H9 (cell line): ENCODE measurements at regions not wholly inside any gene's neighbourhood (a gene's known extent, or its start where the extent isn't known, plus 50 kb on each side); places are given as distances from the start of the nearest gene placed in this dataset.

ENCODE experiments used
- DNase-seq: peaks from one replicate; pipeline ENCODE4 v3.0.0-alpha.2; 2017
- H2AFZ ChIP-seq: one replicate; pipeline ENCODE4 v1.6.1; 2013; ENCODE audit warnings: mild to moderate bottlenecking, low read length, control low read depth, moderate library complexity
- H2AK5ac ChIP-seq: 2 replicates; pipeline ENCODE4 v1.6.1; 2013; ENCODE audit warnings: low read length, control low read depth, mixed read lengths; ENCODE audit not compliant: insufficient read length
- H2BK120ac ChIP-seq: one replicate; pipeline ENCODE4 v1.6.1; 2013; ENCODE audit warnings: low read depth, mild to moderate bottlenecking, low read length, control low read depth, inconsistent platforms; ENCODE audit not compliant: poor library complexity, severe bottlenecking
- H2BK12ac ChIP-seq: 2 replicates; pipeline ENCODE4 v1.6.1; 2013; ENCODE audit warnings: low read length, control low read depth, mixed read lengths, low read depth; ENCODE audit not compliant: insufficient read length
- H2BK15ac ChIP-seq: 2 replicates; pipeline ENCODE4 v1.6.1; 2013; ENCODE audit warnings: low read depth, low read length, control low read depth
- H2BK20ac ChIP-seq: one replicate; pipeline ENCODE4 v1.6.1; 2013; ENCODE audit warnings: low read depth, mild to moderate bottlenecking, low read length, control low read depth, inconsistent platforms; ENCODE audit not compliant: poor library complexity, severe bottlenecking
- H2BK5ac ChIP-seq: 2 replicates; pipeline ENCODE4 v1.6.1; 2013; ENCODE audit warnings: low read length, control low read depth, mixed read lengths; ENCODE audit not compliant: insufficient read length
- H3K14ac ChIP-seq: 2 replicates; pipeline ENCODE4 v1.6.1; 2013; ENCODE audit warnings: low read length, control low read depth; ENCODE audit not compliant: insufficient read depth
- H3K18ac ChIP-seq: 2 replicates; pipeline ENCODE4 v1.6.1; 2013; ENCODE audit warnings: low read depth, mild to moderate bottlenecking, mixed read lengths, low read length, control low read depth; ENCODE audit not compliant: insufficient read length
- H3K23ac ChIP-seq: 2 replicates; pipeline ENCODE4 v1.6.1; 2013; ENCODE audit warnings: low read length, control low read depth, mixed read lengths, low read depth; ENCODE audit not compliant: insufficient read length
- H3K23me2 ChIP-seq: 2 replicates; pipeline ENCODE4 v1.6.1; 2013; ENCODE audit warnings: low read depth, mild to moderate bottlenecking, mixed read lengths, low read length, control low read depth; ENCODE audit not compliant: insufficient read length, poor library complexity, severe bottlenecking
- H3K27ac ChIP-seq: 2 replicates; pipeline ENCODE4 v1.5.1; 2013; ENCODE audit warnings: low read length, control low read depth, mixed read lengths, low read depth; ENCODE audit not compliant: insufficient read length
- H3K27me3 ChIP-seq: 2 replicates; pipeline ENCODE4 v1.6.1; 2013; ENCODE audit warnings: low read length, control low read depth, inconsistent platforms; ENCODE audit not compliant: insufficient read depth
- H3K4ac ChIP-seq: 2 replicates; pipeline ENCODE4 v1.6.1; 2013; ENCODE audit warnings: low read depth, mild to moderate bottlenecking, control low read depth, inconsistent platforms, low read length, moderate library complexity
- H3K4me1 ChIP-seq: 2 replicates; pipeline ENCODE4 v1.6.1; 2013; ENCODE audit warnings: low read length, control low read depth, inconsistent platforms; ENCODE audit not compliant: insufficient read depth
- H3K4me2 ChIP-seq: 2 replicates; pipeline ENCODE4 v1.6.1; 2013; ENCODE audit warnings: low read length, control low read depth, mixed read lengths; ENCODE audit not compliant: insufficient read length, insufficient read depth
- H3K56ac ChIP-seq: 2 replicates; pipeline ENCODE4 v1.6.1; 2013; ENCODE audit warnings: low read depth, mild to moderate bottlenecking, mixed read lengths, low read length, control low read depth; ENCODE audit not compliant: insufficient read length
- H3K79me1 ChIP-seq: 2 replicates; pipeline ENCODE4 v1.6.1; 2013; ENCODE audit warnings: low read depth, mild to moderate bottlenecking, moderate library complexity, low read length, control low read depth, inconsistent platforms; ENCODE audit not compliant: insufficient read depth, poor library complexity, severe bottlenecking
- H3K79me2 ChIP-seq: 2 replicates; pipeline ENCODE4 v1.6.1; 2013; ENCODE audit warnings: low read length, control low read depth, inconsistent platforms; ENCODE audit not compliant: insufficient read depth
- H3K9ac ChIP-seq: 2 replicates; pipeline ENCODE4 v1.6.1; 2013; ENCODE audit warnings: low read length, control low read depth, mixed read lengths; ENCODE audit not compliant: insufficient read length; ENCODE audit errors: extremely low read depth
- H3K9me3 ChIP-seq: one replicate; pipeline ENCODE4 v1.6.1; 2013; ENCODE audit warnings: low read depth, low read length, inconsistent platforms; ENCODE audit not compliant: control insufficient read depth
- H3T11ph ChIP-seq: one replicate; pipeline ENCODE4 v1.6.1; 2013; ENCODE audit warnings: mild to moderate bottlenecking, low read length, control low read depth, inconsistent platforms
- H4K20me1 ChIP-seq: one replicate; pipeline ENCODE4 v1.6.1; 2013; ENCODE audit not compliant: control insufficient read depth, insufficient read length, insufficient read depth
- H4K5ac ChIP-seq: 2 replicates; pipeline ENCODE4 v1.6.1; 2013; ENCODE audit warnings: low read depth, mild to moderate bottlenecking, mixed read lengths, low read length, control low read depth; ENCODE audit not compliant: insufficient read length
- H4K8ac ChIP-seq: replicated peaks from 2 replicates; pipeline ENCODE4 v1.6.1; 2013; ENCODE audit warnings: low read length, control low read depth, mixed read lengths, low read depth; ENCODE audit not compliant: insufficient read length
- H4K91ac ChIP-seq: 2 replicates; pipeline ENCODE4 v1.6.1; 2013; ENCODE audit warnings: low read depth, mild to moderate bottlenecking, moderate library complexity, mixed read lengths, low read length, control low read depth; ENCODE audit not compliant: insufficient read length
- H3K27ac Mint-ChIP-seq, 3 experiments: 2 replicates in 2 of 3; 3 replicates in 1 of 3; pipeline ENCODE4 v1.8.0; 2020 to 2021; ENCODE audit warnings: mixed read lengths in 3 of 3, mild to moderate bottlenecking in 1 of 3, moderate library complexity in 1 of 3
- H3K27me3 Mint-ChIP-seq: 2 replicates; pipeline ENCODE4 v1.8.0; 2021; ENCODE audit warnings: low read depth, mild to moderate bottlenecking, moderate library complexity, mixed read lengths
- H3K36me3 Mint-ChIP-seq, 3 experiments: 2 replicates in 2 of 3; 3 replicates in 1 of 3; pipeline ENCODE4 v1.8.0; 2020 to 2021; ENCODE audit warnings: low read depth in 3 of 3, mixed read lengths in 3 of 3; ENCODE audit not compliant: insufficient read depth in 1 of 3
- H3K4me1 Mint-ChIP-seq, 2 experiments: 2 replicates each; pipeline ENCODE4 v1.8.0; 2020; ENCODE audit warnings: mixed read lengths in 2 of 2
- H3K4me3 Mint-ChIP-seq, 2 experiments: 2 replicates in 1 of 2; 3 replicates in 1 of 2; pipeline ENCODE4 v1.8.0; 2020 to 2021; ENCODE audit warnings: mild to moderate bottlenecking in 2 of 2, mixed read lengths in 2 of 2, moderate library complexity in 1 of 2
- H3K9me3 Mint-ChIP-seq, 2 experiments: 2 replicates in 1 of 2; 3 replicates in 1 of 2; pipeline ENCODE4 v1.8.0; 2020; ENCODE audit warnings: mild to moderate bottlenecking in 2 of 2, mixed read lengths in 2 of 2, moderate library complexity in 1 of 2
- WGBS: extraction: QIAGEN DNeasy Blood & Tissue Kit; methylation state at CpG from one replicate; pipeline ENCODE4 v1.1.7; 2013; ENCODE audit warnings: missing lambda C conversion rate, low lambda C conversion rate, mixed read lengths; ENCODE audit not compliant: insufficient read length; ENCODE audit errors: extremely low coverage; 5-methylcytosine and 5-hydroxymethylcytosine counted together
- TF ChIP-seq, protein P1 (sequence below): fragments of 200-600 bp; sonication (generic); conservative IDR thresholded peaks from 3 replicates; pipeline ENCODE4 v1.8.0; 2021; ENCODE audit warnings: antibody characterized with exemption, mild to moderate bottlenecking

DNA sequence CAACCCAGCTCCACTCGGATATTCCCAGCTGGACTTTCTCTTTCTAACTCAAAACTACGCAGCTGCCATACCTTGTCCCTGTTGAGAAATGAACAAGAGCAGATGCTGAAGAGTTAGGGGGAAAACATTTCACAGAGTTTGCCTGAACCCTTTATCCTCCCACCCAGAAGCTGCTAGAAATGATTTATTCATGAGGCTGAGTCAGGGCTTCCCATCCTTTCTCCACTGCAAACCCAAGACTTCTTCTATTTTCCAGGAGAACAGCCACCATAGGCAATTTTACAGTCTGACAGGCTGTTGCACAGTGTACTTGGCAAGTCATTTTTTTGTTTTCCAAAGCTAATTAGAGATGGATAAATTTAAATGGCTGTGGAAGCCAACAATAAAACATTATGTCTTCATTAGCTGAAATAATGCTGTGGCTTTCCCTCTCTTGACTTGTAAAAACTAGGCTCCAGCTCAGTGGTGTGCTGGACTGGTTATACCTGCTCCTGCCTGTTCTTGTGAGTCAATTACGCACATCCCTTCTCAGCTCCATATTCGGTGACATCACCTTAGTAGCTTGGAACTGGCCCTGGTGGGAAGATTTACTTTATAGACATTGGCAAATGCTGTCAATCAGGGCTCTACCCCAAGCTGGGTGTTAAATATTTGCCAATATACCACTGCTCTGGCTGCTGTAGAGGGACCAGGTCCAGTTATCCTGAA is 71.9 kb downstream of the KIF4B start:
- Mint-ChIP-seq H3K4me3 (no peak overlapping the region), H3K4me1 (peaks cover 11% of the 10 kb centered on the region in 2 experiments), H3K27ac (no peak overlapping the region), H3K9me3 (no peaks in the 10 kb centered on the region; a peak in 1 of 5 replicates), H3K27me3 (no peaks in the 10 kb centered on the region), H3K36me3 (no peaks in the 10 kb centered on the region)
- Histone ChIP-seq H4K20me1 (no peaks in the 10 kb centered on the region), H3K56ac (no peak overlapping the region), H3K79me2 (no peaks in the 10 kb centered on the region), H3K79me1 (no peaks in the 10 kb centered on the region), H2BK15ac (no peak overlapping the region), H3T11ph (no peak overlapping the region), H3K4me2 (no peak overlapping the region), H2AFZ (no peak overlapping the region), H4K5ac (no peak overlapping the region), H3K9me3 (no peaks in the 10 kb centered on the region), H4K8ac (no peak overlapping the region), H2BK20ac (no peak overlapping the region), H3K14ac (no peak overlapping the region), H3K18ac (no peak overlapping the region), H3K23me2 (no peaks in the 10 kb centered on the region), H2BK12ac (no peak overlapping the region), H2BK5ac (no peak overlapping the region), H3K4ac (no peak overlapping the region), H3K4me1 (no peaks in the 10 kb centered on the region; the same call in 1 of the 2 replicates), H3K27ac (no peak overlapping the region), H3K27me3 (no peaks in the 10 kb centered on the region), H3K23ac (no peak overlapping the region), H2BK120ac (no peak overlapping the region), H4K91ac (no peak overlapping the region), H2AK5ac (no peak overlapping the region), H3K9ac (no peak overlapping the region)
- TF ChIP-seq, protein P1, sequence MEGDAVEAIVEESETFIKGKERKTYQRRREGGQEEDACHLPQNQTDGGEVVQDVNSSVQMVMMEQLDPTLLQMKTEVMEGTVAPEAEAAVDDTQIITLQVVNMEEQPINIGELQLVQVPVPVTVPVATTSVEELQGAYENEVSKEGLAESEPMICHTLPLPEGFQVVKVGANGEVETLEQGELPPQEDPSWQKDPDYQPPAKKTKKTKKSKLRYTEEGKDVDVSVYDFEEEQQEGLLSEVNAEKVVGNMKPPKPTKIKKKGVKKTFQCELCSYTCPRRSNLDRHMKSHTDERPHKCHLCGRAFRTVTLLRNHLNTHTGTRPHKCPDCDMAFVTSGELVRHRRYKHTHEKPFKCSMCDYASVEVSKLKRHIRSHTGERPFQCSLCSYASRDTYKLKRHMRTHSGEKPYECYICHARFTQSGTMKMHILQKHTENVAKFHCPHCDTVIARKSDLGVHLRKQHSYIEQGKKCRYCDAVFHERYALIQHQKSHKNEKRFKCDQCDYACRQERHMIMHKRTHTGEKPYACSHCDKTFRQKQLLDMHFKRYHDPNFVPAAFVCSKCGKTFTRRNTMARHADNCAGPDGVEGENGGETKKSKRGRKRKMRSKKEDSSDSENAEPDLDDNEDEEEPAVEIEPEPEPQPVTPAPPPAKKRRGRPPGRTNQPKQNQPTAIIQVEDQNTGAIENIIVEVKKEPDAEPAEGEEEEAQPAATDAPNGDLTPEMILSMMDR: no peak
- no peak for DNase-seq
- WGBS: no CpG with 5 or more reads among the region's 4 CpGs
